Breast epithelium (tissue), 3 donors: ENCODE measurements at regions not wholly inside any gene's neighbourhood (a gene's known extent, or its start where the extent isn't known, plus 50 kb on each side); places are given as distances from the start of the nearest gene placed in this dataset.

Experiments
- POLR2A ChIP-seq: fragments of 450-650 bp; IDR thresholded peaks from one replicate; pipeline ENCODE4 v1.6.1; 2016; ENCODE audit warnings: antibody characterized with exemption, mild to moderate bottlenecking, moderate library complexity
- TF ChIP-seq, protein P1 (sequence below), 3 donors: fragments of 450-650 bp; IDR thresholded peaks; one replicate each; pipeline ENCODE4 v1.5.1; 2016 to 2017; ENCODE audit warnings: antibody characterized with exemption in 3 of 3, mild to moderate bottlenecking in 3 of 3, moderate library complexity in 3 of 3

- TF ChIP-seq, protein P1, sequence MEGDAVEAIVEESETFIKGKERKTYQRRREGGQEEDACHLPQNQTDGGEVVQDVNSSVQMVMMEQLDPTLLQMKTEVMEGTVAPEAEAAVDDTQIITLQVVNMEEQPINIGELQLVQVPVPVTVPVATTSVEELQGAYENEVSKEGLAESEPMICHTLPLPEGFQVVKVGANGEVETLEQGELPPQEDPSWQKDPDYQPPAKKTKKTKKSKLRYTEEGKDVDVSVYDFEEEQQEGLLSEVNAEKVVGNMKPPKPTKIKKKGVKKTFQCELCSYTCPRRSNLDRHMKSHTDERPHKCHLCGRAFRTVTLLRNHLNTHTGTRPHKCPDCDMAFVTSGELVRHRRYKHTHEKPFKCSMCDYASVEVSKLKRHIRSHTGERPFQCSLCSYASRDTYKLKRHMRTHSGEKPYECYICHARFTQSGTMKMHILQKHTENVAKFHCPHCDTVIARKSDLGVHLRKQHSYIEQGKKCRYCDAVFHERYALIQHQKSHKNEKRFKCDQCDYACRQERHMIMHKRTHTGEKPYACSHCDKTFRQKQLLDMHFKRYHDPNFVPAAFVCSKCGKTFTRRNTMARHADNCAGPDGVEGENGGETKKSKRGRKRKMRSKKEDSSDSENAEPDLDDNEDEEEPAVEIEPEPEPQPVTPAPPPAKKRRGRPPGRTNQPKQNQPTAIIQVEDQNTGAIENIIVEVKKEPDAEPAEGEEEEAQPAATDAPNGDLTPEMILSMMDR (IDR thresholded peaks at IDR 0.05), result no peak
- TF ChIP-seq POLR2A, result no peak
Measured at GRCh38 chr2:204040016-204040415, 103.5 kb downstream of the ICOS start.
